GM03348 (cell line): ENCODE measurements at regions not wholly inside any gene's neighbourhood (a gene's known extent, or its start where the extent isn't known, plus 50 kb on each side); places are given as distances from the start of the nearest gene placed in this dataset.
A peak's percentile ranks its signal among the peaks of the same experiment; 100 is the strongest.

Experiments used
- DNase-seq: peaks from one replicate; pipeline ENCODE4 v3.0.0; 2012; ENCODE audit warnings: low spot score

- no peak for DNase-seq
These were observed 576.5 kb downstream of the MED13L start for GRCh38 chr12:115700896-115701465.

- no peak for DNase-seq
These were observed 577.4 kb downstream of the MED13L start for GRCh38 chr12:115700081-115700480.

GRCh38 chr12:115698257-115698656, 579.2 kb downstream of the MED13L start:
- DNase-seq = no peak

- DNase-seq = no peak
These were observed 580.2 kb downstream of the MED13L start for GRCh38 chr12:115697340-115697739.

GRCh38 chr12:115694564-115694963, 582.9 kb downstream of the MED13L start:
- DNase-seq = no peak

- no peak for DNase-seq
These were observed 583.5 kb downstream of the MED13L start for GRCh38 chr12:115693970-115694369.

- no peak for DNase-seq
These were observed 586.4 kb downstream of the MED13L start for GRCh38 chr12:115691123-115691522.

GRCh38 chr12:115687094-115687493, 590.4 kb downstream of the MED13L start:
- no peak for DNase-seq

- DNase-seq = no peak
These were observed 594.2 kb downstream of the MED13L start for GRCh38 chr12:115683240-115683780.

- DNase-seq = no peak
These were observed 596.5 kb downstream of the MED13L start for GRCh38 chr12:115680967-115681366.

GRCh38 chr12:115672506-115673080, 604.9 kb downstream of the MED13L start:
- no peak for DNase-seq

- DNase-seq = no peak
These were observed 605.4 kb downstream of the MED13L start for GRCh38 chr12:115672086-115672485.

- no peak for DNase-seq
These were observed 606.6 kb downstream of the MED13L start for GRCh38 chr12:115670869-115671268.

- no peak for DNase-seq
These were observed 610.4 kb downstream of the MED13L start for GRCh38 chr12:115667116-115667515.

GRCh38 chr12:115666168-115666567, 611.3 kb downstream of the MED13L start:
- no peak for DNase-seq

GRCh38 chr12:115661112-115661511, 616.4 kb downstream of the MED13L start:
- DNase-seq = peak; percentile 17

- DNase-seq = peak; percentile 55
These were observed 617.2 kb downstream of the MED13L start for GRCh38 chr12:115660211-115660805.

- DNase-seq = no peak
These were observed 618.1 kb downstream of the MED13L start for GRCh38 chr12:115659422-115659821.

GRCh38 chr12:115657081-115658013, 620.1 kb downstream of the MED13L start:
- no peak for DNase-seq

- DNase-seq = no peak
These were observed 627.5 kb downstream of the MED13L start for GRCh38 chr12:115650026-115650425.

GRCh38 chr12:115648463-115648862, 629.0 kb downstream of the MED13L start:
- DNase-seq = no peak

GRCh38 chr12:115646210-115646609, 631.3 kb downstream of the MED13L start:
- no peak for DNase-seq
